ENCODE measurements at regions not wholly inside any gene's neighbourhood (a gene's known extent, or its start where the extent isn't known, plus 50 kb on each side); places are given as distances from the start of the nearest gene placed in this dataset.

- TF ChIP-seq CTCF (IDR thresholded peaks at IDR 0.05), result no peak
- Histone ChIP-seq H3K9ac (ENCODE audit: low read depth in 2 of 2, low read length in 2 of 2) (no peak overlapping the region), H3K4me3 (no peak overlapping the region), H3K36me3 (no peaks in the 10 kb centered on the region), H3K4me1 (no peaks in the 10 kb centered on the region), H3K27me3 (no peaks in the 10 kb centered on the region), H3K9me3 (no peaks in the 10 kb centered on the region), H3K27ac (no peak overlapping the region)
- DNase-seq, result no peak
- intact Hi-C loops (cut with DNase I), result no loop called here
Observed at GRCh38 chr4:18512718-18513117, 491.2 kb upstream of the LCORL start.

- H3K27me3 ChIP-seq, result no peaks in the 10 kb centered on the region
- no peak overlapping the region for H3K9ac ChIP-seq (ENCODE audit: low read depth in 2 of 2, low read length in 2 of 2)
- TF ChIP-seq CTCF (IDR thresholded peaks at IDR 0.05), result no peak
- H3K4me1 ChIP-seq, result no peaks in the 10 kb centered on the region
- H3K9me3 ChIP-seq, result no peaks in the 10 kb centered on the region
- no peaks in the 10 kb centered on the region for H3K36me3 ChIP-seq
- H3K4me3 ChIP-seq, result no peak overlapping the region
- intact Hi-C loops (cut with DNase I), result no loop called here
- no peak overlapping the region for H3K27ac ChIP-seq
- no peak for DNase-seq
Observed at GRCh38 chr4:18511727-18512126, 490.2 kb upstream of the LCORL start.

- no peak overlapping the region for H3K27ac ChIP-seq
- intact Hi-C loops (cut with DNase I), result no loop called here
- no peak for TF ChIP-seq CTCF (IDR thresholded peaks at IDR 0.05)
Observed at GRCh38 chr4:18508786-18509185, 487.2 kb upstream of the LCORL start.

GRCh38 chr4:18480928-18481327, 459.4 kb upstream of the LCORL start:
- no peaks in the 10 kb centered on the region for H3K4me1 ChIP-seq
- no peak overlapping the region for H3K27ac ChIP-seq
- H3K9me3 ChIP-seq, result no peaks in the 10 kb centered on the region
- TF ChIP-seq CTCF (IDR thresholded peaks at IDR 0.05), result no peak
- no peak overlapping the region for H3K9ac ChIP-seq (ENCODE audit: low read depth in 2 of 2, low read length in 2 of 2)
- intact Hi-C loops (cut with DNase I), result no loop called here
- H3K27me3 ChIP-seq, result no peaks in the 10 kb centered on the region
- no peak for DNase-seq
- H3K36me3 ChIP-seq, result no peaks in the 10 kb centered on the region
- no peak overlapping the region for H3K4me3 ChIP-seq

More at GRCh38 chr4:18508786-18509185, 487.2 kb upstream of the LCORL start:
- H3K27me3 ChIP-seq, result no peaks in the 10 kb centered on the region
- H3K36me3 ChIP-seq, result no peaks in the 10 kb centered on the region
- H3K4me3 ChIP-seq, result no peak overlapping the region
- no peak for DNase-seq
- H3K4me1 ChIP-seq, result no peaks in the 10 kb centered on the region
- no peaks in the 10 kb centered on the region for H3K9me3 ChIP-seq
- no peak overlapping the region for H3K9ac ChIP-seq (ENCODE audit: low read depth in 2 of 2, low read length in 2 of 2)

- Histone ChIP-seq H3K9me3 (no peaks in the 10 kb centered on the region), H3K27ac (no peak overlapping the region), H3K36me3 (no peaks in the 10 kb centered on the region), H3K4me1 (no peaks in the 10 kb centered on the region), H3K9ac (ENCODE audit: low read depth in 2 of 2, low read length in 2 of 2) (no peak overlapping the region), H3K4me3 (no peak overlapping the region), H3K27me3 (no peaks in the 10 kb centered on the region)
- intact Hi-C loops (cut with DNase I), result no loop called here
- DNase-seq, result no peak
- TF ChIP-seq CTCF (IDR thresholded peaks at IDR 0.05), result no peak
Observed at GRCh38 chr4:18480342-18480741, 458.8 kb upstream of the LCORL start.

- no peaks in the 10 kb centered on the region for H3K36me3 ChIP-seq
- no peak overlapping the region for H3K27ac ChIP-seq
- intact Hi-C loops (cut with DNase I), result no loop called here
- DNase-seq, result no peak
- H3K4me1 ChIP-seq, result no peaks in the 10 kb centered on the region
- no peak overlapping the region for H3K4me3 ChIP-seq
- no peaks in the 10 kb centered on the region for H3K9me3 ChIP-seq
- TF ChIP-seq CTCF (IDR thresholded peaks at IDR 0.05), result no peak
- H3K9ac ChIP-seq (ENCODE audit: low read depth in 2 of 2, low read length in 2 of 2), result no peak overlapping the region
- H3K27me3 ChIP-seq, result no peaks in the 10 kb centered on the region
Observed at GRCh38 chr4:18479825-18480224, 458.3 kb upstream of the LCORL start.

Measured in colonic mucosa (tissue), 4 donors.